ENCODE measurements at regions not wholly inside any gene's neighbourhood (a gene's known extent, or its start where the extent isn't known, plus 50 kb on each side); places are given as distances from the start of the nearest gene placed in this dataset.

DNA sequence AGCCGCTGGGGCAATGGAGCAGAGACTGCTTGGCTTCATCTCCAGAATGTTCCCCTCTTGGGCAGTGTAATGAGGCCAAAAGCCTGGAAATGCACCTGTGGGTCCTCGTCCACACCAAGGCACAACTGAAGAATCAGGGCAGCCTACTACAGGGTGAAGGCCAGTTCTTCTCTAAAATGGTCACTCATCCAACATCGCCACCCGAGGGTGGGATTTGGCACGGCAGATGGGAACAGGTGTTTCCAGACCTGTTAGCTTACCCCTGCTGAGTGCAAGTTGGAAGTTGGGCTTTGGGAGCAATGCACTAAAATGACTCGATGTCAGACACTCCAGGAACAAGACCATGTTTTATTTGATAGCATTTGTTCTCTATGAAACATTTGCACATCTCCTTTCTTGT, 543.7 kb downstream of the NPHP4 start:
- DNase-seq, result peak; percentile 7

DNA sequence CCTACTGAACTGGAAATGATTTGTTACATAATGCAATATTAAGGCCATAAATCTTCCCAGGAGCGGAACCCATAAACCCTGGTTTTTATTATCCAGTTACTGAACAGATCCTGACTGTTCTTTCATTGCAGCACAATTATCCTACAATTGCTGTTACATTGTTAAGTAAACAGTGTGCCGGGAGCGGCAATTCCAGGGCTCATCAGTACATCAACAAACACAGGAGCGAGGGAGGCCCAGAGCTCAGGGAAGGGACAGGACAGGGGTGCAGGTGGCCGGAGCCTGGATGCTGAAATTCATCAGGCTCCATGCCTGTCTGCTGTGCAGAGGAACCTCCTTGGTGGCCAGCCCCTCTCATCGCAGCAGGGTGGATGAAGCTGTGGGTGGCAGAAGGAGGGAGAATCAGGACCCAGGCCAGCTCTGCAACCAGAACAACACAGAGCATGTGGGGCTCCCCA, 544.7 kb downstream of the NPHP4 start:
- no peak for DNase-seq

DNA sequence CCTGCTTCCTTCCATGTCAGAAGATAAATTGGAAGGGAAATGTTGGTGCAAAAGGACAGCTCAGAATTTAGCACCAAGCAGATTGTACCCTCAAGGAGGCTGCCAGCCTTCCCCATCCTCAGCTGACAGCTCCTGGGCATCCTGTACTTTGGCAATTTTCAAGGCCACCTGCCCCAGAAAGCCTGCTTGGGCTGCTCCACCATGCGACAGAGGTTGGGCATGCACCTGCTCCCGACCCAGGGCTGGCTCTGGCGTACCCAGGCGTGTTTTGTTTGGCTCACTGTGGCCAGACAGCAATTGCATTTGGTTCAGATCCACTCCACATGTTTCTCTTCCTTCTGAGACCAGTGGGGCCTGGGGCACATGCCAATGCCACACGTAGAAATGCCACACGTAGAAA, 547.8 kb downstream of the NPHP4 start:
- DNase-seq, result no peak

DNA sequence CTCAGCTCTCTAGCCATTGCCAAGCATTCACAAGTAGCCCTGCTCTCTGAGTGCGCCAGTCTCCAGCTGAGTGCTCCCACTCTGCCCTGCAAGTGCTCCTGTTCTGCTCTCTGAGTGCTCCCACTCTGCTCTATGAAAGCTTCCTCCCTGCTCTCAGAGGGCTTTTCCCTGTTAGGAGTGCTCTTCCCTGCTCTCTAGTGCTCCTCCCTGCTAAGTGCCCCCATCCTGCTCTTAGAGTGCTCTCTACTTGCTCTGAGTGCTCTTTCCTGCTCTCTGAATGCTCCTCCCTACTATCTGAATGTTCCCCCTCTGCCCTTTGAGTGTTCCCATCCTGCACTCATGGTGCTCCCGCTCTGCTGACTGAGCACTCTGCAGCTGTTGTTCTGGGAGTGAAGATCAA, 555.4 kb downstream of the NPHP4 start:
- no peak for DNase-seq

DNA sequence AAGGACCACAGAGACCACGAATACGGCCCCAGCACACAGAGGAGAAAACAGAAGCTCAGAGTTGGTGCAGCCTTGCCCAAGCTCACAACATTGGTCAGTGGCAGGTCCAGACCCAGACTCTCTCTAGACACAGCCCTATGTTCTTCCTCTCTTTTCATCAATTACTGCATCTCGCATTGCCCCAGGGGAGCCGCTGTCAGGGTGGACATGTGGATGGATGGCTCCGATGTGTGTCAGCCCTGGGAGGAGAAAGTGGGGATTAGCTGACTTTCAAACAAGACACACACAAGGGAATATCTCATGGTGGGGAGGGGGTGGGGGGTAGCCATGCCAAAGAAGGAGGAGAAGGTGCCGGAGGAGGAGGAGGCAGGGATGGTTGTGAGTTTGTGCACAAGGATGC, 556.8 kb downstream of the NPHP4 start:
- no peak for DNase-seq

DNA sequence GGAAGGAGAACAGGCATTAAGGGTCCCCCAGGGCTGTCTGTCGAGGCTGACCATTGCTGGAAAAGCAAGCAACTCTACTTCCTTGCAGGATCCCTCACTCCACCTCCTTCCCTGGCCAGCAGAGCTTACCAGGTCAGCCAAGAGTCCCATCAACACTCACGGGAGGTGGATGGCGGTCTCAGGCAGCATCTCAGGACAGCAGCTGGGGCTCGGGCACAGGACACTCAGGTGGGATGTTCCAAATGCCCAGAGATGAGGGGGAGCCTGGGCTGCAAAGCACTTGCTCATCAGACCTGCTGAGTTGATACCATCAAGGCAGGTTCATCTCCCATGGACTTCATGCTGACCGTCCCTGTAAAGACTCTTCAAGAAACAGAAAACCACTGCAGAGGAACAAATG, 559.8 kb downstream of the NPHP4 start:
- DNase-seq, result no peak

DNA sequence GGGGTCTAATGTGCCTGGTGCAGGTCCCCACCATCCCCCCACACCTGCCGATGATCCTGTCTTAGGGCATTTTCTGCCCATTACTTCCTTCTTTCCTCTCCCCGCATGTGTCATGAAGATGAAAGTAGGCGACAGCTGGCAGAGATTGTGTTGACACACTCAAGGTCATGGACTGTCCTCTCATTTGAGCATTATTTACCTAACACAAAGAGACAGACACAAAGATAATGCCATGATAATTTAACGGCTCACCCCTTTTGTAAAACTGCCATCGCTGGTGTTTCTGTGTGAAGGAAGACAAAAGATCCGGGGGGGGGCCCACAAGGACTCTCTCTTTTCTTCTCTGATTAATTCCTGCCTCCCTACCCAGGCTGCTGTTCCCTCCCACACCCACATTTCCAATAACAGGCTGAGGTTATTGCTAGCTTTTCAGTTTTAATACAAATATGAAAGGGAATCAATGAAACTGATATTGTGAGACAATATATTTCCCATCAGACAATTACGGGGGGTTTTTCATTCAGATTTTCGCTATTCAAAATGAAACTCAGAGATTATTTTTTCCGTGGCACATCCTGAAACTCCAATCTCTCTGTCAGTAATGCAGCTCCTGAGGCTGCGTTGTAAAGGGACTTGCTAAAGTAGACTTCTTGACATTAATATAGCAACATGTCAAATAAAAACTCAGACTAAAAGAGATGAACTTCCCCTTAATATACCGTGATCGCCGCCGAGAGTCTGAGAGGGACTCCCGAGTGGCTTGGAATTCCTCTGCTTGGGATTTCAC, 561.1 kb downstream of the NPHP4 start:
- DNase-seq, result no peak

DNA sequence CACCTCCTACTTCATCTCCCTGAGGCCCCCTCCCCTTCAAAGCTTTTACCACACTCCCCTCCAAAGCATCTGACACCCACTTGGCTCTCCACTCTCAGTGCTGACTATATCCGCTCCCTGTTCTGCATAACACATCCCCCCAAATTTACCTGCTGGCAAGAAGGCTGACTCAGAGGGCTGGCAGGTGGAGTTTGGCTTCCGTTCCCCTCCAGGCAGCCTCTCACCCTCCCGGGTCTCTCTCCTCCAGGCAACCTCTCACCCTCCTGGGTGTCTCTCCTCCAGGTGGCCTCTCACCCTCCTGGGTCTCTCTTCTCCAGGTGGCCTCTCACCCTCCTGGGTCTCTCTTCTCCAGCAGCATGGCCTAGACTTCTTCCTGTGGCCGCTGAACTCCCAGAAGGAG, 562.1 kb downstream of the NPHP4 start:
- DNase-seq, result no peak

DNA sequence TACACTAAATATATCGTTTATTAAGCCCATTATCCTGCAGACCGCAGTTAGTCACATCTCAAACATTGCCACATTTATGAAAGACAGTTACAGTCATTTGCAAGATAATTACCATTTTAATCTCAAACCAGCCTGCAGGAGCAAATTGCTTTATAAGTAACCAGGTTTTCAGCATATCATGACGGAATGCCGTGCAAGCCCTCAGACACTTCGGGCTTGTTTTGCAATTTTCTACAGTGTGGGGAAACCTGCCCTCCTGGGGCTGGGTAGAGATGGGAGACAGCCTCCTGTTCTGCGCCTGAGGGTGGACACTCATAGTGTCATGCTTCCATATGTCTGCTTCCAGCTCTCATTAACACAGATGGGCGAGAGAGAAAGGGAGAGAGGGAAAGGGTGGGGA, 563.9 kb downstream of the NPHP4 start:
- DNase-seq, result no peak

DNA sequence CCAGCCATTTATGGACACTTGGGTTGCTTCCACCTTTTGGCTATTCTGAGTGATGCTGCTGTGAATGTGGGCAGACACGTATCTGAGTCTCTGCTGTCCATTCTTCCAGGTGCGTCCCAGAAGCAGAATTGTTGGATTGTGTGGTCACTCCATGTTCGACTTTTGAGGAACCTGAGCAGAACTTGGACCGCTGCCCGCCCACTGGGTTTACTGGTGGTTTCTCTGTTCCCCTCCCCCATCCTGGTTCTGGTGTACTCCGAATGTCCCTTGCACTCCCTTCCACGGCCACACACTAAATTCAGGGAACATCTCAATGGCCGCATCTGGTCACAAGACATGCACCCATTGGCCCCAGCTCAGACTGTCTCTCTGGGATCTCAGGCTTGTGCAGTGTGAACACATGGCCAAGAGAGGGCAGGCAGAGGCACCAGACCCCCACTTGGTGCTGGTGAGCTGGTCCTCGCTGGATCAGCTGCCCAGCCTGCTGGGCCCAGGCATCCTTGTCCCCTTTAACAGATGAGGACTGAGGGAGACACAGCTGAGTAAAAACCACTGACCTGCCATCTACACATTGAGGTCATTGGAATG, 565.1 kb downstream of the NPHP4 start:
- no peak for DNase-seq

DNA sequence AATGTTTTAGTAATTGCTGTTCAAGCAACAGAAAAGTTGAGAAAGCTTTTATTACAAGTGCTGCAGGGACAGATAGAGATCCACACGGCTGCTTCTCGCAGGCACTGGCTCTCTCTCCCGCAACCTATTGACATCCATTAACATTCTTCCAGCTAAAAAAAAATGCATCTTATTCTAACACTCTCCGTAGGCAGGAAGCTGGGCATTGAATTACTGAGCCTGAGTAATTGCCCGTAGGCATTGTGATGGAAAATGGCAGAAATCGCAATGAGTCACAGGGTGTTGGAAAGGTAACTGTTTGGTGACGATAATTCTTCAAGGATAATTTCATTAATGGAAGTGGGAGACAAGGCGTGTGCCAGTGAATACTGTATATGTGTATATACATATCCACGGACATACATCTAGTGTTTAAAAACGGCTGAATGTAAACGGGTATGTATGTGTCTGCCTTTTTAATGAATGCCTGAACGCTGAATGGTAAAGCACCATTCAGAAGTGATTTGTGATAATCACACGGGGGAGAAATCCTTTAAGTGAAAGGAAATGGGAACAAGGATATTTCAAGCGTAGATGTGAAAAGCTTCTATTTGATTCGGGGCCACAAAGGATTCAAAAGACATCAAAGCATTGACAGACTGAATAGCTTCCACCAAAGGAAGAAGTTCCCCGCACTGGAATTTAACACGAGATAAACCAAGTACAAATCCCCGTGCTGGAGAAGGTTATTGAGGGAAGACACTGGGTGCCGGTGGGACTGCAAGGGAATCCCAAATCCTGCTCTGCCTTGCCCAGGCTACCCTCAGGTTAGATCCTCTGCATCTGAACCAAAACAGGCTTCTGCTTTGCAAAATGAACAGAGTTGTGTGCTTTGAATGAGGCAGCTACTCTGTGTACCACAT, 567.2 kb downstream of the NPHP4 start:
- no peak for DNase-seq

DNA sequence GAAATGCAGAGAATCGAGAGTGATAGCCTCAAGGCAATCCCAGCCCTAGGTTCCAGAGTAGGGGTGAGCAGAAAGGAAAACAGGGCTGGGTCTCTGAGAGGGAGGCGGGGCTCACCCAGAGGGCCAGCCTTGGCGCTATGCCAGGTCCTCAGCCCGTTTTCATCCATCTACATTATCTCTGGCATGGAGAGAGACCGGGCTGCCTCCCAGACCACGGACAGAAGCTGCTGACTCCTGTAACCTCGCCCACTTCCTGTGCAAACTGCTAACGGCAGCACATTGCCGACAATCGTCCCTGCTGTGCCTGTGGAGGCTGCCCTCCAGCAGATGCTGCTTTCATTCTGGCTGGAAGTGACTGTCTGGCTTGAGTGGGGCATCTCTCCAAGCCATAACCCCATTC, 569.1 kb downstream of the NPHP4 start:
- DNase-seq, result peak; percentile 6

DNA sequence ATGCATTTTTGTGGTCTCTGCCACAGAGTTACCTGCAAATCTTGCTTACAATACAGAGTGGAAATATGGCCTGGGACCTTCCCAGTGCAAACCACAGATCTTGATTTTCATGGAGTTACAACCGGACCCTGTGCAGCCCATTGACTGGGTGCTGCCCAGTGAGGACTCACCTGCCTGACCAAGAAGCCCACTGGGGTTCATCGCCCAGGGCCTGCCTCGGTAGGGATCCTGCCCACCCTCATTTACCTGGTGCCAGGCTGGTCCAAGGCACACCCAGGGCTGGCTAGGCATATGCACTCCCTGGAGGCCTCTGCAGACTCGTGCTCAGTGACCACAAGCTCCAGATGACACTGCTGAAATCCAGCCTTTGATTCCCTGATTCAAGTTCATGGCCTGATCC, 572.7 kb downstream of the NPHP4 start:
- DNase-seq, result no peak

DNA sequence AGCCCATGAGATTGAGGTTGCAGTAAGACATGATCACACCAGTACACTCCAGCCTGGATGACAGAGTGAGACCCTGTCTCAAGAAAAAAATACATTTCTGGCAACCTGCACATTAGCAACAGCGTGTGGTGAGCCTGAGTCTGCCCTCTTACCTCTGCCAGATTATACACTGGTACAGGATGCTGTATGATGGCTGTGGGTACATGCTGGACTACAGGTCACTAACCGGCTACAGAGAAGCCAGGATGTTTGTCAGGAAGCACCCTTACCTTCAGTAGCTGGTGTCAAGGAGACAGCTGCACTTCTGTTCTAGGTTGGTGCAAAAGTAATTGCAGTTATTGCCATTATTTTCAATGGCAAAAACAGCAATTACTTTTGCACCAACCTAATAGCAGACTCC, 575.7 kb downstream of the NPHP4 start:
- no peak for DNase-seq

DNA sequence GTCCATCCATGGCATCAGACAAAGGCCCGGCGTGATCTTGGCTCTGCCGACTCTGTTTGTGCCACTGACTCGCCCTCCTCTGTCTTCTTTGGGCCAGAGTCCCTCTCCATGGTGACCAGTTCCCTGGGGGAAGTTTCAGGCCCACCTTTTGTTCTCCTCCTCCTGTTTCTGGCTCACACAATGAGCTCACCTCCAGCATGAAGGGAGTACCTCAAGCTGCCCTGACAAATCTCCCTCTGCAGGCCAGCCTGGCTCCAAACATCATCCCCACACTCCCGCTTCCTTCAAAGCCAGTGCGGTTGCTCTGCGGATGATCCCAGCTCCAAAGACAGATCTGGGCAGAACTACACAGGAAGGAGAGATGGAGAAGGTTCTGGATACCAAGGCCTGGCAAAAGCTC, 576.6 kb downstream of the NPHP4 start:
- no peak for DNase-seq

DNA sequence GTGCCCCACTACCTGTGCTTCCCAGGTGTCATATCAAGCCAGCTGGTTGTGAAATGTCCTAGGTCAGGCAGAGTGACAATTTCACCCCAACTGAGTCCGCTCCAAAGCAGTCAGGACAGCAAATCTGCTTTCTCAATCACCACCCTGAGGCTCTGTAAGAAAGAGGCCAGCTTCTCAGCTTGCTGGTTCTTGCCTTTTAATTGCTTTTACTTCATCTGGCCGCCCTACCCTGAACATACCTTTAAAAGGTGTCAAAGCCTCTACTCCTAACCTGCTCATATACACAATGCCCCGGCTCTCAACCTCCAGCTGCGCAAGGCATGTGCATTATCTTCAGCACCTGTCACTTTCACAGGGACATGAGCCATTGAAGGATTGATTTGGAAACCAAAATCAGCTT, 581.6 kb downstream of the NPHP4 start:
- no peak for DNase-seq

DNA sequence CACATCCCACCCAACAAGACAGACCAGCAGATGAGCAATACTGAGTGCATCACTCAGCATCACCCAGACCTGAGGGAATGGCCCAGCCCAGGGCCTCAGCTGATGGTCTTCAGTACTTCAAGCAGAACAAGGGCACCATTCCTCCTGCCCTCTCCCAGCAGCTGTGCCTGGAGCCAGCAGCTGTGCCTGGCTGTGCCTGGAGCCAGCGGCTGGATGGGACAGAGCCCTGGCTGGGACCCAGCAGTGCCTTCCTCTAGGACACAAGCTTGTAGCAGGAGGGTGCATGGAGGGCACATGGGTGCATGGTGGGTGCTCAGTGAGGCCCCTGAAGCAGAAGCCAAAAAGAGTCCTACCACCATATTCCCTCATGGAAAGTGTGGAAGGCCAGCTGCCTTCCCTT, 583.8 kb downstream of the NPHP4 start:
- no peak for DNase-seq

DNA sequence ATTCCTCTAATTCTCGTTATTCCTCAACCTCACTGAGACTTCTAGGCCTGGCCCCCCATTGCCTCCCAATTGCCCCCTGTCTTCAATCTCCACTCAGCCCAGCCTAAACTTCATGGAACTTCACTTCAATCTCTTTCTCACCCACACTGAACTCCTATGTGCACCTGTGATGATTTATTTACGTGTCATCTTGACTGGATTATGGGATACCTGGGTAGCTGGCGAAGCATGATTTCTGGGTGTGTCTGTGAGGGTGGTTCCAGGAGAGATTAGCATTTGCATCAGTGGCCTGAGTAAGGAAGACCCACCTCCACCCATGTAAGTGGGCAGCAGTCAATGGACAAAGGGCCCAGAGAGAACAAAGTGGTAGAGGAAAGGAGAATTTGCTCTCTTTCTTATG, 587.0 kb downstream of the NPHP4 start:
- DNase-seq, result no peak

DNA sequence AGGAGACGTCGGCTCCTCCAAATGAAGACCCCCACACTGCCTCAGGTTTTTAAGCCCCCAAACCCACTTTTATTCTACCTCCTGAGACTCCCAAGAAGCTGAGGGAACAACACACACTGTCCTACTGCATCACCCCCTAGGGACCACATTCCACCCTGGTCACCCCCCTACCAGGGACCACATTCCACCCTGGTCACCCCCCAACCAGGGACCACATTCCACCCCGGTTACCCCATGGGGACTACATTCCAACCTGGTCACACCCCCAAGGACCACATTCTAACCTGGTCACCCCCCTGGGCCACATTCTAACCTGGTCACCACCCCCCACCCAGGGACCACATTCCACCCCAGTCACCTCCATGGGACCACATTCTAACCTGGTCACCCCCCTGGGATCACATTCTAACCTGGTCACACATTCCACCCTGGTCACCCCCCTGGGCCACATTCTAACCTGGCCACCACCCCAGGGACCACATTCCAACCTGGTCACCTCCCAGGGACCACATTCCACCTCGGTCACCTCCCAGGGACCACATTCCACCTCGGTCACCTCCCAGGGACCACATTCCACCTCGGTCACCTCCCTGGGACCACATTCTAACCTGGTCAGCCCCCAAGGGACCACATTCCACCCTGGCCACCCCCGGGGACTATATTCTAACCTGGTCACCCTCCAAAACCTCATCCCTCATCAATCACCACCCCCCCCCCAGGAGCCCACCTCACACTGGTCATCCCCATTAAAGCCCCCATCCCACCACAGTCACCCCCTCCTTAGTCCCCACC, 587.6 kb downstream of the NPHP4 start:
- DNase-seq, result no peak

DNA sequence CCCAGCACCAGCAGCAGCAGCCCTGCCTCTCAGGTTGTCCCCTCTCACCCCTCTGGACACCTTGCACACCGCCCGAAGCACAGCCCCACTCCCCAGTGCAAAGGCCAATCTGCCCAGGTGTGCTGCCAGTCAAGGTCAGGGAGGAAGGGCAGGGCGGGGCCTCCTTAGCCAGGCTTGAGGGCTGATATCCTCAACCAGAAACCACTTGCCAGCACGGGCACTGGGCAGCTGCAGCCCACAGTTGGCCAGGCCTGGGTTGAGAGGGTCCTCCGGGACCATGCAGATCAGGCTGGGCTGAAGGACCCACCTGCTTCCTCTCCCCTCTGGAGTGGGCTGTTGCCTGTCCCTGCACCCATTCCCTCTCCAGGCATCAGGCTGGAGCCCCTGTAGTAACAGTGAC, 588.3 kb downstream of the NPHP4 start:
- no peak for DNase-seq

DNA sequence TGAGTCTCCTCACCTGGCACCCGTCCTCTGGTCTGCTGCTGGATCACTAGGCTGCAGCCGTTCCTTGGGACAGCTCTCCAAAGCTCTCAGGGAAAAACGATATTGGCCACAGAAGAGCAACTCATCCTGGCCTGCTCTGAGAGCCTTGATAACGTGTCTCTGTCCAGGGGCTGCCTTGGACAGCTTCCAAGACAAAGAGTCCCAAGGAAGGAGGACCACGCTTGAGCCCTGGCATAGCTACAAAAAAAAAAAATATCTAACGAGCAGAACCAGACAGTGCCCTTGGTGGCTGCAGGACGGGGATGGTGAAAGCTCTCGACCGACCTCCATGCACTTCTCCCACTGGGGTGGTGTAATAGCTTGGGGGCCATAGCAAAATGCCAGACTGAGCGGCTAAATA, 589.6 kb downstream of the NPHP4 start:
- no peak for DNase-seq

DNA sequence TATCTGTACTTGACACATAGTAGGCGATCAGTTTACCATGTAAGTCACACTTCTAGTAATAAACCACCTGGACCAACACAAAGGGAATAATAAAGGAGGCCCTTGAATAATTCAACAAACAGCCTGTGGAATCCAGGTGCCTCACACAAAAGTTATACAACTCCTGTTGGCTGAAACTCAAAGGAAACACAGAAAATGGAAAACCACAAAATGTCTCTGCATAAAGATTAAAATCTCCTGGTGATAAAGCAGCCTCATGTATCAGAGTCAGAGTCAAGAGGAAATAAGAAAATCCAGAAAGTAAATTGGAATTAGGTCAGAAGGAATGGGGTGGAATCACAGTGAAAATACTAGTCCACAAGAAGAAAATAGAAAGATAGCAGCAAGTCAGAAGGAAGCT, 592.5 kb downstream of the NPHP4 start:
- DNase-seq, result no peak

DNA sequence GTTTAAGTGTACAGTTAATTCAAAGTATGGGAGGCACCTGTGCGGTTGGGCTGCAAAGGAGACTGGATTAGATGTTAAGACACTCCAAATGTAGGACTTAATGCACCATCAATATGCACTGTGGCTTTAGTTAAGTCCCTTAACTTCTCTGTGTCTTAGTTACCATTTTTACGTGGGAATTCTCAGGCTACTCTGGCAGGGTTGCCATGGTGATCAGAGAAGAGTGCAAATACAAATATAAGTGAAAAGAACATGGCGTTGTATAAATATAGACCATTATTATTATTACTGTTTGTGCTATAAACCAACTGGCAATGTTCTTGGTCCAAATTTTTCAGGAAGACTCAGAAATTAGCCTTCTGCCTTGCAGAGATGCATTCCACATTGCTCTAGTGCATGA, 595.6 kb downstream of the NPHP4 start:
- no peak for DNase-seq

All from stimulated activated CD4-positive, alpha-beta T cell treated with anti-CD3 and anti-CD28 coated beads, Interleukin-4, amount 100 ng/mL, for 24 hours (primary cell).